Chondrocyte (in vitro differentiated cells): ENCODE measurements at regions not wholly inside any gene's neighbourhood (a gene's known extent, or its start where the extent isn't known, plus 50 kb on each side); places are given as distances from the start of the nearest gene placed in this dataset.

Experiments used
- DNase-seq: peaks from one replicate; pipeline ENCODE4 v3.0.0; 2021; ENCODE audit warnings: mixed read lengths, low spot score
- H3K27ac Mint-ChIP-seq: one replicate; pipeline ENCODE4 v1.8.0; 2021; ENCODE audit warnings: mild to moderate bottlenecking, moderate library complexity, mixed read lengths; ENCODE audit not compliant: unreplicated experiment
- H3K27me3 Mint-ChIP-seq: 2 replicates; pipeline ENCODE4 v1.8.0; 2021; ENCODE audit warnings: low read depth, mixed read lengths
- H3K36me3 Mint-ChIP-seq: 2 replicates; pipeline ENCODE4 v1.8.0; 2021; ENCODE audit warnings: low read depth, mixed read lengths
- H3K4me1 Mint-ChIP-seq: 2 replicates; pipeline ENCODE4 v1.8.0; 2021; ENCODE audit warnings: low read depth, mild to moderate bottlenecking, mixed read lengths
- H3K4me3 Mint-ChIP-seq: one replicate; pipeline ENCODE4 v1.8.0; 2021; ENCODE audit warnings: mild to moderate bottlenecking, moderate library complexity, mixed read lengths; ENCODE audit not compliant: unreplicated experiment
- H3K9me3 Mint-ChIP-seq: 2 replicates; pipeline ENCODE4 v1.8.0; 2021; ENCODE audit warnings: low read depth, mixed read lengths
- CTCF ChIP-seq: fragments of 200-600 bp; sonication (generic); IDR thresholded peaks from 2 replicates; pipeline ENCODE4 v1.5.0; 2021; ENCODE audit warnings: antibody characterized with exemption, mild to moderate bottlenecking, moderate library complexity

- no peak for DNase-seq
- H3K27me3 Mint-ChIP-seq, result no peaks in the 10 kb centered on the region
- H3K27ac Mint-ChIP-seq, result no peak overlapping the region
- no peak for TF ChIP-seq CTCF
- peaks cover 15% of the 10 kb centered on the region for H3K9me3 Mint-ChIP-seq
- no peaks in the 10 kb centered on the region for H3K4me1 Mint-ChIP-seq
- no peaks in the 10 kb centered on the region for H3K36me3 Mint-ChIP-seq
- H3K4me3 Mint-ChIP-seq, result no peak overlapping the region
Observed at GRCh38 chr6:23420659-23421350, 705.2 kb upstream of the NRSN1 start.

DNA sequence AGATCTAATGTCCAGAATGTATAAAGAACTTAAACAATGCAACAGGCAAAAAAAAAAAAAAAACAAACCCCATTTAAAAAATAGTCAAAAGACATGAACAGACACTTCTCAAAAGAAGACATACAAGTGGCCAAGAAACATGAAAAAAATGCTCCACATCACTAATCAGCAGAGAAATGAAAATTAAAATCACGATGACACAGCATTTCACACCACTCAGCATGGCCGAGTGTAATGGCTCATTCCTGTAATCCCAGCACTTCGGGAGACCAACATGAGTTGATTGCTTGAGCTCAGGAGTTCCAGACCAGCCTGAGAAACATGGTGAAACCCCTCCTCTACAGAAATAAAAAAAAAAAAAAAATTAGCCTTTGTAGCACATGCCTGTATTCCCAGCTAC, 701.4 kb upstream of the NRSN1 start:
- no peak overlapping the region for H3K27ac Mint-ChIP-seq
- no peak for DNase-seq
- peaks cover 32% of the 10 kb centered on the region for H3K9me3 Mint-ChIP-seq
- H3K4me1 Mint-ChIP-seq, result no peaks in the 10 kb centered on the region
- TF ChIP-seq CTCF, result no peak
- no peaks in the 10 kb centered on the region for H3K27me3 Mint-ChIP-seq
- peaks cover 4% of the 10 kb centered on the region for H3K36me3 Mint-ChIP-seq
- no peak overlapping the region for H3K4me3 Mint-ChIP-seq

- peaks cover 9% of the 10 kb centered on the region for H3K36me3 Mint-ChIP-seq
- no peak overlapping the region for H3K4me3 Mint-ChIP-seq
- H3K27ac Mint-ChIP-seq, result no peak overlapping the region
- DNase-seq, result no peak
- H3K9me3 Mint-ChIP-seq, result peaks cover 9% of the 10 kb centered on the region
- TF ChIP-seq CTCF, result no peak
- peaks cover 2% of the 10 kb centered on the region for H3K4me1 Mint-ChIP-seq
- no peaks in the 10 kb centered on the region for H3K27me3 Mint-ChIP-seq
Observed at GRCh38 chr6:23435126-23435525, 690.9 kb upstream of the NRSN1 start.

GRCh38 chr6:23435798-23436197, 690.2 kb upstream of the NRSN1 start:
- H3K27ac Mint-ChIP-seq, result no peak overlapping the region
- TF ChIP-seq CTCF, result no peak
- no peak for DNase-seq
- peaks cover 5% of the 10 kb centered on the region for H3K36me3 Mint-ChIP-seq
- no peaks in the 10 kb centered on the region for H3K27me3 Mint-ChIP-seq
- peaks cover 2% of the 10 kb centered on the region for H3K4me1 Mint-ChIP-seq
- peaks cover 4% of the 10 kb centered on the region for H3K9me3 Mint-ChIP-seq
- H3K4me3 Mint-ChIP-seq, result no peak overlapping the region

- no peaks in the 10 kb centered on the region for H3K9me3 Mint-ChIP-seq
- TF ChIP-seq CTCF, result no peak
- H3K4me1 Mint-ChIP-seq, result peaks cover 20% of the 10 kb centered on the region
- H3K36me3 Mint-ChIP-seq, result peaks cover 1% of the 10 kb centered on the region
- no peak overlapping the region for H3K4me3 Mint-ChIP-seq
- H3K27ac Mint-ChIP-seq, result no peak overlapping the region
- DNase-seq, result no peak
- no peaks in the 10 kb centered on the region for H3K27me3 Mint-ChIP-seq
Observed at GRCh38 chr6:23441808-23442461, 684.1 kb upstream of the NRSN1 start.
